ENCODE measurements at regions not wholly inside any gene's neighbourhood (a gene's known extent, or its start where the extent isn't known, plus 50 kb on each side); places are given as distances from the start of the nearest gene placed in this dataset.

GRCh38 chr4:77471821-77472495 lies 133.7 kb upstream of the CXCL13 start:
- TF ChIP-seq, protein P1, sequence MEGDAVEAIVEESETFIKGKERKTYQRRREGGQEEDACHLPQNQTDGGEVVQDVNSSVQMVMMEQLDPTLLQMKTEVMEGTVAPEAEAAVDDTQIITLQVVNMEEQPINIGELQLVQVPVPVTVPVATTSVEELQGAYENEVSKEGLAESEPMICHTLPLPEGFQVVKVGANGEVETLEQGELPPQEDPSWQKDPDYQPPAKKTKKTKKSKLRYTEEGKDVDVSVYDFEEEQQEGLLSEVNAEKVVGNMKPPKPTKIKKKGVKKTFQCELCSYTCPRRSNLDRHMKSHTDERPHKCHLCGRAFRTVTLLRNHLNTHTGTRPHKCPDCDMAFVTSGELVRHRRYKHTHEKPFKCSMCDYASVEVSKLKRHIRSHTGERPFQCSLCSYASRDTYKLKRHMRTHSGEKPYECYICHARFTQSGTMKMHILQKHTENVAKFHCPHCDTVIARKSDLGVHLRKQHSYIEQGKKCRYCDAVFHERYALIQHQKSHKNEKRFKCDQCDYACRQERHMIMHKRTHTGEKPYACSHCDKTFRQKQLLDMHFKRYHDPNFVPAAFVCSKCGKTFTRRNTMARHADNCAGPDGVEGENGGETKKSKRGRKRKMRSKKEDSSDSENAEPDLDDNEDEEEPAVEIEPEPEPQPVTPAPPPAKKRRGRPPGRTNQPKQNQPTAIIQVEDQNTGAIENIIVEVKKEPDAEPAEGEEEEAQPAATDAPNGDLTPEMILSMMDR (IDR thresholded peaks at IDR 0.05) = no peak
- 80 to 93% (median 85%) methylated on average over 5 of the region's 5 CpGs for WGBS, 3 donors
- ATAC-seq = no peak
- Histone ChIP-seq H3K36me3 (ENCODE audit: insufficient read depth in 1 of 2, low read depth in 1 of 2) (no peaks in the 10 kb centered on the region), H3K27ac (no peak overlapping the region), H3K27me3 (ENCODE audit: insufficient read depth in 3 of 3, low read length in 2 of 3) (peaks cover 0 to 2% (median 0%) of the 10 kb centered on the region in 3 donors), H3K4me3 (no peak overlapping the region), H3K9me3 (no peaks in the 10 kb centered on the region), H3K4me1 (no peaks in the 10 kb centered on the region)
- intact Hi-C loops (cut with DNase I) = no loop called here
- no peak for DNase-seq

DNA sequence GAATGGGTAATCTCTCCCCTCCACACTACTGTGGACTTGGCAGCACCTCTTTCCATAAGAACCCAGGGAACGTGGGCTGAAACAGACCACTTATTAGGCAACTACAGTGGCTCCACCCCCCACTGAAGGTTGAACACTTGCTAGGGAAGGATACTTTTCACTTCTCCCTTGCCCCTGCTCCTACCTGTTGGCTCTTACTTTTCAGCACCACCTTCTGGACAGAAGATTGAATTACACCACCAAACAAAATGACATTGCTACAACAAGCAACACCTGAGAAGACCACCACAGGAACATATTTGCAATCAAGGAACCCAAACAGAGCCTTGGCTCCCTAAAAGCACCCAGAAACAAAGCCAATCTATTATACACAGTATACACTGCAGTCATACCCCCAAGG lies 132.1 kb upstream of the CXCL13 start:
- Histone ChIP-seq H3K27me3 (ENCODE audit: insufficient read depth in 3 of 3, low read length in 2 of 3) (peaks cover 0 to 2% (median 0%) of the 10 kb centered on the region in 3 donors), H3K36me3 (ENCODE audit: insufficient read depth in 1 of 2, low read depth in 1 of 2) (no peaks in the 10 kb centered on the region), H3K27ac (no peak overlapping the region), H3K4me3 (no peak overlapping the region), H3K4me1 (no peaks in the 10 kb centered on the region), H3K9me3 (no peaks in the 10 kb centered on the region)
- intact Hi-C loops (cut with DNase I) = no loop called here
- ATAC-seq (no peak), DNase-seq (no peak)
- WGBS, 3 donors = 40 to 63% (median 60%) methylated on average over 1 of the region's 1 CpG
- TF ChIP-seq, protein P1 (IDR thresholded peaks at IDR 0.05) = peak; percentile 14

DNA sequence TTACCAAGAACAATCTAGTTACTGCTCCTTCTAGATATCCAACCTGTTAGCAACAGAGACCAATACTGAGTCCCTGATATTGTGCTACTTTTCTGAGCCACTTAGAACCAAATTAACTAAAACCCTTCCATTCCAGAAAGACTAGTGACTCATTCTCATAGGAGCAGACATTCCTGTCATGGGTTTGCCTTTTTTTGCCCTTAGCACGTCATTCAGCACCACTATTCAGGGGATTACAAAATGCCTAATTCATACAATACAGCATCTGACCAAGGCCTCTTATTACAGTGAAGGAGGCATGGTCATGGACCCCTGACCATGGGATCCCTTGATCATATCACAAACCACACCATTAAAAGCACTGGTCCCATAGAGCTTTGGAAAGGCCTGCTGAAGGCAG lies 123.8 kb upstream of the CXCL13 start:
- H3K4me3 ChIP-seq = no peak overlapping the region
- H3K27ac ChIP-seq = no peak overlapping the region
- H3K4me1 ChIP-seq = no peaks in the 10 kb centered on the region
- H3K9me3 ChIP-seq = no peaks in the 10 kb centered on the region
- TF ChIP-seq, protein P1 (IDR thresholded peaks at IDR 0.05) = no peak
- DNase-seq (no peak), ATAC-seq (no peak)
- WGBS, 3 donors = 65 to 69% (median 66%) methylated on average over 1 of the region's 1 CpG
- no peaks in the 10 kb centered on the region for H3K36me3 ChIP-seq (ENCODE audit: insufficient read depth in 1 of 2, low read depth in 1 of 2)
- intact Hi-C loops (cut with DNase I) = no loop called here
- no peaks in the 10 kb centered on the region for H3K27me3 ChIP-seq (ENCODE audit: insufficient read depth in 3 of 3, low read length in 2 of 3)

DNA sequence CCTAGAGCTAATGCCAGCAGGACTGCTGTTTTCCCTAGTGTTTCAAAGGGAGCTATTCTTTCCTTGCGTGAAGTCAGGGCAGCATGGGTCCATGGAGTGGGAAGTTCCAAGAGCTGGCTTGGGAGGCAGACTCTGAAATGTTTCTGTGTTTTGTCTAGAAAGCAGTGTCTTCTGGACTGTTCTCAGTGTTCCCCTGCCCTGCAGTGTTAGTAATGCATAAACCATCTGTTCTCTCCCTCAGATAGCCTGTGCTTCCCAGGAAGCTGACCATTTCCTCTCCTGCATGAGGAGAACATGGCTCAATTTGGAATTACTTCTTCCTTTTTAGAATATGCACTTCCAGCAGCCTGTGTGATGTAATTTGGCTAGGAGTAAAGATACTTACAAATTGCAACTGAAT lies 116.7 kb upstream of the CXCL13 start:
- intact Hi-C loops (cut with DNase I) = no loop called here

More for the DNA sequence above, 116.7 kb upstream of the CXCL13 start:
- DNase-seq (no peak), ATAC-seq (no peak)
- Histone ChIP-seq H3K27ac (no peak overlapping the region), H3K36me3 (ENCODE audit: insufficient read depth in 1 of 2, low read depth in 1 of 2) (no peaks in the 10 kb centered on the region), H3K4me1 (no peaks in the 10 kb centered on the region), H3K9me3 (no peaks in the 10 kb centered on the region), H3K27me3 (ENCODE audit: insufficient read depth in 3 of 3, low read length in 2 of 3) (no peaks in the 10 kb centered on the region), H3K4me3 (no peak overlapping the region)
- TF ChIP-seq, protein P1 (IDR thresholded peaks at IDR 0.05) = no peak
- 58 to 67% (median 64%) methylated on average over 1 of the region's 1 CpG for WGBS, 3 donors

Measured in psoas muscle (tissue), 7 donors.